Hepatocyte (in vitro differentiated cells): ENCODE measurements at regions not wholly inside any gene's neighbourhood (a gene's known extent, or its start where the extent isn't known, plus 50 kb on each side); places are given as distances from the start of the nearest gene placed in this dataset.

Experiments used
- CTCF ChIP-seq: fragments of 200-600 bp; sonication (generic); IDR thresholded peaks from 2 replicates; pipeline ENCODE4 v1.5.1; 2016; ENCODE audit warnings: antibody characterized with exemption, mild to moderate bottlenecking; ENCODE audit not compliant: poor library complexity
- EZH2 ChIP-seq: fragments of 200-600 bp; sonication (generic); IDR thresholded peaks from 2 replicates; pipeline ENCODE4 v1.6.1; 2016; ENCODE audit warnings: antibody characterized with exemption, mild to moderate bottlenecking, borderline replicate concordance

- no peak for TF ChIP-seq CTCF
- TF ChIP-seq EZH2 = no peak
Measured at GRCh38 chr15:46416544-46416943, 781.7 kb downstream of the SQOR start.
